PC-9 (cell line): ENCODE measurements at regions not wholly inside any gene's neighbourhood (a gene's known extent, or its start where the extent isn't known, plus 50 kb on each side); places are given as distances from the start of the nearest gene placed in this dataset.

ENCODE experiments used
- BruUV-seq: library from RNA; stranded (reverse); fragments of 400-500 nt; replicated peaks from 2 replicates; lab custom pipeline; 2021; lab: Mats Ljungman, UMichigan
- CTCF ChIA-PET: fragments of 300-600 bp; sonication (Branson Sonifier 250); formaldehyde crosslinking; loops from one replicate; lab custom pipeline; 2022; ENCODE audit warnings: antibody characterized with exemption; lab: Charles Lee
- POLR2A ChIA-PET: fragments of 300-600 bp; sonication (Branson Sonifier 250); formaldehyde crosslinking; loops from one replicate; lab custom pipeline; 2022; ENCODE audit warnings: antibody characterized with exemption; ENCODE audit not compliant: unreplicated experiment; lab: Charles Lee
- DNase-seq, 2 experiments: peaks; one replicate each; pipeline versions ENCODE4 v3.0.0 to v3.0.0-alpha.2; 2015 to 2022; ENCODE audit warnings: mixed read lengths in 1 of 2
- H2AFZ ChIP-seq: fragments of 200-600 bp; sonication (generic); 2 replicates; pipeline ENCODE4 v1.8.1; 2017; ENCODE audit warnings: antibody characterized with exemption
- H3F3A ChIP-seq: fragments of 200-600 bp; sonication (generic); 2 replicates; pipeline ENCODE4 v1.8.1; 2017; ENCODE audit warnings: antibody characterized with exemption, mild to moderate bottlenecking, low read depth; ENCODE audit not compliant: insufficient read depth
- H3K27ac ChIP-seq: fragments of 200-600 bp; sonication (generic); 2 replicates; pipeline ENCODE4 v1.6.1; 2016; ENCODE audit warnings: mixed run types
- H3K27me3 ChIP-seq: fragments of 200-600 bp; sonication (generic); 2 replicates; pipeline ENCODE4 v1.6.1; 2016; ENCODE audit warnings: low read depth, mixed run types; ENCODE audit not compliant: insufficient read depth
- H3K36me3 ChIP-seq: fragments of 200-600 bp; sonication (generic); 2 replicates; pipeline ENCODE4 v1.6.1; 2016; ENCODE audit warnings: low read depth, mixed run types
- H3K4me1 ChIP-seq: fragments of 200-600 bp; sonication (generic); replicated peaks from 2 replicates; pipeline ENCODE4 v1.6.1; 2016; ENCODE audit warnings: mixed run types; ENCODE audit not compliant: insufficient read depth
- H3K4me2 ChIP-seq: fragments of 200-600 bp; sonication (generic); 2 replicates; pipeline ENCODE4 v1.6.1; 2017; ENCODE audit warnings: mixed run types
- H3K4me3 ChIP-seq: fragments of 200-600 bp; sonication (generic); 2 replicates; pipeline ENCODE4 v1.6.1; 2016; ENCODE audit warnings: mixed run types
- H3K79me2 ChIP-seq: fragments of 200-600 bp; sonication (generic); 2 replicates; pipeline ENCODE4 v1.6.1; 2017; ENCODE audit warnings: low read depth, mixed run types
- H3K9me2 ChIP-seq: fragments of 200-600 bp; sonication (generic); 2 replicates; pipeline ENCODE4 v1.8.1; 2017; ENCODE audit warnings: mild to moderate bottlenecking; ENCODE audit not compliant: insufficient read depth
- H3K9me3 ChIP-seq: fragments of 200-600 bp; sonication (generic); 2 replicates; pipeline ENCODE4 v1.8.1; 2016; ENCODE audit warnings: low read depth; ENCODE audit not compliant: insufficient read depth
- H4K20me1 ChIP-seq: fragments of 200-600 bp; sonication (generic); 2 replicates; pipeline ENCODE4 v1.8.1; 2017; ENCODE audit not compliant: insufficient read depth
- EZH2 ChIP-seq: fragments of 200-600 bp; sonication (generic); IDR thresholded peaks from 2 replicates; pipeline ENCODE4 v1.8.0; 2017; ENCODE audit warnings: antibody characterized with exemption, low read depth
- intact Hi-C: fragments of 100-400 bp; cut with micrococcal nuclease; formaldehyde crosslinking; loops from one replicate; pipeline ENCODE4 v1.10.0; 2022; ENCODE audit not compliant: unreplicated experiment
- TF ChIP-seq, protein P1 (sequence below): fragments of 200-600 bp; sonication (generic); conservative IDR thresholded peaks from 2 replicates; pipeline ENCODE4 v1.6.1; 2017; ENCODE audit warnings: mixed run types, antibody characterized with exemption, mild to moderate bottlenecking, moderate library complexity

DNA sequence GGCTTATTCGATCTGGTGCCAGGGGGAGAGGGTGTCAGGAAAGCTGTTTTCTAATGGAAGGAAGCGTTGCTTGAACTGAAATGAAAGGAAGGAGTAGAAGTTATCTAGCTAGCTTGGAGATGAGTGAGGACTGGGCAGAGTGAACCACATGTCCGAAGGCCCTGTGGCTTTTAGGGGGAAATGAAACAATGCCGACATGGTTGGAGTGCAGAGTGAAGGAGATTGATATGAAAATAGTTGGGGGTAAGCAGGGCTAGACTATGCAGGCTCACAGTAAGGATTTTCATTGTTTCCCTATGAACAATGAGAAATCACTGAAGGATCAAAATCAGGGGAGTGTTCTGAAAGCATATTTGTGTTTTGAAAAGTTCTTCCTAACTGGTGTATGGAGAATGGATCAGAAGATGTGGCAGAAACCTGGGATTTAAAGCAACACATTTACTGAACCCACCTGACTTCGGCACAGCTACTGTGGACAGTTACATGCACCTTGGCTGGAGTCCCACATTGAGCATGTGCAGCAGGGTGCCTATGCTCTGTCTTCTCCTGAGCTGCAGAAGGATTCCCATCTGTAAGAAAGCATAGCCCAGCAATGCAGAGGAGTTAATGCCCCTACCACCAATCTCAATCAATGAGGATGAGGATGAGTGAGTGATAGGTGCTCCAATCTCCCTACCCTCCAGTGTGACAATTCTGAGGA, 144.4 kb upstream of the TBCA start:
- intact Hi-C loops: no loop called here
- CTCF ChIA-PET: no interaction called here

GRCh38 chr5:77915346-77915745, 139.2 kb upstream of the TBCA start:
- intact Hi-C loops: no loop called here
- H3K79me2 ChIP-seq: no peaks in the 10 kb centered on the region
- no peaks in the 10 kb centered on the region for H3K36me3 ChIP-seq
- H4K20me1 ChIP-seq: no peaks in the 10 kb centered on the region
- H3K27ac ChIP-seq: no peak overlapping the region
- H3K9me3 ChIP-seq: no peaks in the 10 kb centered on the region
- H3F3A ChIP-seq: no peaks in the 10 kb centered on the region
- no peak overlapping the region for H3K4me2 ChIP-seq
- CTCF ChIA-PET: no interaction called here
- no peaks in the 10 kb centered on the region for H3K9me2 ChIP-seq
- BruUV-seq: no TSS peak
- H2AFZ ChIP-seq: no peak overlapping the region
- DNase-seq: no peak
- TF ChIP-seq EZH2: no peak
- TF ChIP-seq, protein P1, sequence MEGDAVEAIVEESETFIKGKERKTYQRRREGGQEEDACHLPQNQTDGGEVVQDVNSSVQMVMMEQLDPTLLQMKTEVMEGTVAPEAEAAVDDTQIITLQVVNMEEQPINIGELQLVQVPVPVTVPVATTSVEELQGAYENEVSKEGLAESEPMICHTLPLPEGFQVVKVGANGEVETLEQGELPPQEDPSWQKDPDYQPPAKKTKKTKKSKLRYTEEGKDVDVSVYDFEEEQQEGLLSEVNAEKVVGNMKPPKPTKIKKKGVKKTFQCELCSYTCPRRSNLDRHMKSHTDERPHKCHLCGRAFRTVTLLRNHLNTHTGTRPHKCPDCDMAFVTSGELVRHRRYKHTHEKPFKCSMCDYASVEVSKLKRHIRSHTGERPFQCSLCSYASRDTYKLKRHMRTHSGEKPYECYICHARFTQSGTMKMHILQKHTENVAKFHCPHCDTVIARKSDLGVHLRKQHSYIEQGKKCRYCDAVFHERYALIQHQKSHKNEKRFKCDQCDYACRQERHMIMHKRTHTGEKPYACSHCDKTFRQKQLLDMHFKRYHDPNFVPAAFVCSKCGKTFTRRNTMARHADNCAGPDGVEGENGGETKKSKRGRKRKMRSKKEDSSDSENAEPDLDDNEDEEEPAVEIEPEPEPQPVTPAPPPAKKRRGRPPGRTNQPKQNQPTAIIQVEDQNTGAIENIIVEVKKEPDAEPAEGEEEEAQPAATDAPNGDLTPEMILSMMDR: no peak
- 0 out of 2 replicates have a peak, but pooled peaks cover 7% of the 10 kb centered on the region for H3K27me3 ChIP-seq
- no peaks in the 10 kb centered on the region for H3K4me1 ChIP-seq
- POLR2A ChIA-PET: no interaction called here
- H3K4me3 ChIP-seq: no peak overlapping the region

More for the DNA sequence above, 144.4 kb upstream of the TBCA start:
- no peaks in the 10 kb centered on the region for H3K9me2 ChIP-seq
- H3K27me3 ChIP-seq: no peaks in the 10 kb centered on the region
- no peaks in the 10 kb centered on the region for H3K79me2 ChIP-seq
- no TSS peak for BruUV-seq
- no peak overlapping the region for H3K4me2 ChIP-seq
- H3K4me3 ChIP-seq: no peak overlapping the region
- no peak overlapping the region for H2AFZ ChIP-seq
- POLR2A ChIA-PET: interaction anchor here (0.5 to 0.6 kb wide), 2 partner anchors 18 to 1208 kb away, joined by 3 to 8 read pairs; no protein-coding TSS in a partner anchor
- H4K20me1 ChIP-seq: no peaks in the 10 kb centered on the region
- TF ChIP-seq, protein P1: no peak
- no peak for TF ChIP-seq EZH2
- no peaks in the 10 kb centered on the region for H3K9me3 ChIP-seq
- no peak overlapping the region for H3K27ac ChIP-seq
- no peaks in the 10 kb centered on the region for H3K36me3 ChIP-seq
- H3K4me1 ChIP-seq: no peaks in the 10 kb centered on the region
- H3F3A ChIP-seq: no peaks in the 10 kb centered on the region
- no peak for DNase-seq

- no peak overlapping the region for H2AFZ ChIP-seq
- no peaks in the 10 kb centered on the region for H4K20me1 ChIP-seq
- H3K36me3 ChIP-seq: no peaks in the 10 kb centered on the region
- intact Hi-C loops: no loop called here
- 0 out of 2 replicates have a peak, but pooled peaks cover 7% of the 10 kb centered on the region for H3K27me3 ChIP-seq
- no peak overlapping the region for H3K27ac ChIP-seq
- TF ChIP-seq, protein P1: no peak
- no peak for TF ChIP-seq EZH2
- no peak overlapping the region for H3K4me3 ChIP-seq
- no peak for DNase-seq
- POLR2A ChIA-PET: no interaction called here
- no peaks in the 10 kb centered on the region for H3F3A ChIP-seq
- no peaks in the 10 kb centered on the region for H3K9me3 ChIP-seq
- CTCF ChIA-PET: no interaction called here
- no peak overlapping the region for H3K4me2 ChIP-seq
- no peaks in the 10 kb centered on the region for H3K9me2 ChIP-seq
- no TSS peak for BruUV-seq
- no peaks in the 10 kb centered on the region for H3K4me1 ChIP-seq
- H3K79me2 ChIP-seq: no peaks in the 10 kb centered on the region
Observed at GRCh38 chr5:77912721-77913120, 136.6 kb upstream of the TBCA start.
